Urinary bladder (tissue), 3 donors: ENCODE measurements at regions not wholly inside any gene's neighbourhood (a gene's known extent, or its start where the extent isn't known, plus 50 kb on each side); places are given as distances from the start of the nearest gene placed in this dataset.
"Not testable (repeated sequence)": the region's sequence is repeated elsewhere in the genome, so short reads cannot be mapped to it uniquely, and the experiment has no call there.

Source experiments
- DNase-seq: peaks from one replicate; pipeline ENCODE4 v3.0.0-alpha.2; 2015; ENCODE audit errors: extremely low spot score
- H3K27ac ChIP-seq: one replicate; pipeline ENCODE4 v1.5.1; 2013; ENCODE audit warnings: low read depth, mild to moderate bottlenecking, moderate library complexity
- H3K36me3 ChIP-seq: one replicate; pipeline ENCODE4 v1.6.1; 2013; ENCODE audit warnings: mild to moderate bottlenecking, moderate library complexity; ENCODE audit not compliant: insufficient read depth
- H3K4me1 ChIP-seq: one replicate; pipeline ENCODE4 v1.6.1; 2013; ENCODE audit warnings: mild to moderate bottlenecking, moderate library complexity; ENCODE audit not compliant: insufficient read depth
- H3K4me3 ChIP-seq: one replicate; pipeline ENCODE4 v1.5.1; 2013; ENCODE audit warnings: low read depth, low read length
- WGBS: extraction: QIAGEN DNeasy Blood & Tissue Kit; methylation state at CpG from one replicate; pipeline ENCODE4 v1.1.7; 2013; 5-methylcytosine and 5-hydroxymethylcytosine counted together
- donor health status: healthy with polysubstance abuse.
- donor health status: healthy.

GRCh38 chr9:89695441-89695891, 90.7 kb downstream of the GADD45G start:
- WGBS: 73% methylated on average over 5 of the region's 5 CpGs
- Histone ChIP-seq H3K27ac (no peak overlapping the region), H3K4me3 (no peak overlapping the region), H3K4me1 (no peaks in the 10 kb centered on the region), H3K36me3 (no peaks in the 10 kb centered on the region)
- no peak for DNase-seq

DNA sequence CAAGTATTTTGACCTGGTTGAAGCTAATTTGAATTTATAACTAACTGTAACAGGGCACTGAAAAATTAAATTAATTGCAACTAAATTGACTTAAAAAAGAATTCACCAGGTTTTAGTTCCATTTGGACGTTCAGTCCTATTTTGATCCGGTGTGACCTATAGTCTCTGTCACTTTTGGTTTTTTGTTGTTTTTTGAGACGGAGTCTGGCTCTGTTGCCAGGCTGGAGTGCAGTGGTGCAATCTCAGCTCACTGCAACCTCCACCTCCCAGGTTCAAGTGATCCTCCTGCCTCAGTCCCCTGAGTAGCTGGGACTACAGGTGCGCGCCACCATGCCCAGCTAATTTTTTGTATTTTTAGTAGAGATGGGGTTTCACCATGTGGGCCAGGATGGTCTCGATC, 91.2 kb downstream of the GADD45G start:
- not testable (repeated sequence) for H3K27ac ChIP-seq, H3K4me1 ChIP-seq, H3K4me3 ChIP-seq, DNase-seq, H3K36me3 ChIP-seq
- WGBS: 97% methylated on average over 6 of the region's 6 CpGs

GRCh38 chr9:89696780-89697179, 92.0 kb downstream of the GADD45G start:
- 69% methylated on average over 2 of the region's 2 CpGs for WGBS
- no peak for DNase-seq
- Histone ChIP-seq H3K4me1 (no peaks in the 10 kb centered on the region), H3K27ac (no peak overlapping the region), H3K36me3 (no peaks in the 10 kb centered on the region), H3K4me3 (no peak overlapping the region)

- H3K36me3 ChIP-seq: no peaks in the 10 kb centered on the region
- WGBS: 92% methylated on average over 3 of the region's 3 CpGs
- H3K4me1 ChIP-seq: no peaks in the 10 kb centered on the region
- H3K4me3 ChIP-seq: no peak overlapping the region
- no peak overlapping the region for H3K27ac ChIP-seq
- DNase-seq: no peak
Measured at GRCh38 chr9:89697553-89697952, 92.7 kb downstream of the GADD45G start.

DNA sequence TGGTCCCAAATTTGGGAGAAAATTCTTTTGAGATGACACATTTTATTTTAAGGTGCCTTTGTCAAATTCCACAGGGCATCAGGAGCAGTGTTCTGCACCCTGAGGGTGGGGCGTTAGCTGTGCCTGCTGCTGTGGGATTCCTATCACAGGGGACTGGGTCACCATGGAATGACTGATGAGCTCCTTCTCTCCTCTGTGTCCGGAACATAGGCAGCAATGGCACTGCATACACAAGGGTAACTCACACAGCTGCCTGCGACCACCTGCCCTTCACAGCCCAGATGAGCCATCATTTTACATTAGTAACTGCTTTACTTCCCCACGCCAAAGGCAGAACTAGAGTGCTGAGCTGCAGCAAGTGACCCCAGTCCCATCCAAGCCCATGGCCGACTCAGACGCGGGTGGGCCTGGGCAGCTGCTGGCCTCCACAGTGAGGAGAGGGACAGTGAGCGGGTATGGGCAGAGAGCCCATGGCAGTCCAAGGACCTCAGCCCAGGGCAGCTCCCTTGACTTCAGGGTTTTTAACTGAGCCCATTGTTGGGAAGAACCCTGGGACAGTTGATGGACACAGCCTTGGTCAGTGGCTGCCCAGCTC, 93.7 kb downstream of the GADD45G start:
- no peaks in the 10 kb centered on the region for H3K4me1 ChIP-seq
- H3K36me3 ChIP-seq: no peaks in the 10 kb centered on the region
- no peak for DNase-seq
- no peak overlapping the region for H3K4me3 ChIP-seq
- no peak overlapping the region for H3K27ac ChIP-seq
- WGBS: 96% methylated on average over 8 of the region's 8 CpGs

DNA sequence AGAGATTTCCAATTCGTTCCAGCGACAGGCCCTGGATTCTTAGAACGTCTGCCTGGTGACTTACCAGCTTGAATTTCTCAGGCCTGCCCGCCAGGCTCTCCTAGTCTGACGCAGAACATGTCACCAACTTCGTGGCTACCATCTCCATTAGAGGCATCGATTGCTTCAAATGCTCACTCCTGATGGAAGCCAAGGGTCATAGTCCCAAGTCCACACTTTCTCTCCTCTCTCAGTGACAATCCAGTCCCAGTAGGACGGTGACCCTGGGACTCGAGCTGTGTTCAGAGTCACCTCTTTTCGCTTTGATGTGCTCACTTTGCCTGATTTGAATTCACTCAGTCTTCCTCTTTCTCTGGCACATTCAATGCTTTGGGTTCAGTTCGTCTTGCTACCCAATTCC, 94.8 kb downstream of the GADD45G start:
- Histone ChIP-seq H3K27ac (no peak overlapping the region), H3K4me1 (no peaks in the 10 kb centered on the region), H3K36me3 (no peaks in the 10 kb centered on the region), H3K4me3 (no peak overlapping the region)
- DNase-seq: no peak
- 94% methylated on average over 11 of the region's 11 CpGs for WGBS

- DNase-seq: no peak
- Histone ChIP-seq H3K4me1 (no peaks in the 10 kb centered on the region), H3K27ac (no peak overlapping the region), H3K36me3 (no peaks in the 10 kb centered on the region), H3K4me3 (no peak overlapping the region)
- 61% methylated on average over 14 of the region's 14 CpGs for WGBS
Measured at GRCh38 chr9:89701221-89701798, 96.5 kb downstream of the GADD45G start.

- DNase-seq: no peak
- WGBS: 87% methylated on average over 3 of the region's 3 CpGs
Measured at GRCh38 chr9:89702401-89702800, 97.6 kb downstream of the GADD45G start.

GRCh38 chr9:89705651-89706050, 100.8 kb downstream of the GADD45G start:
- 35% methylated on average over 1 of the region's 1 CpG for WGBS
- Histone ChIP-seq H3K4me3 (no peak overlapping the region), H3K4me1 (no peaks in the 10 kb centered on the region), H3K36me3 (no peaks in the 10 kb centered on the region), H3K27ac (no peak overlapping the region)
- DNase-seq: no peak

More at GRCh38 chr9:89702401-89702800, 97.6 kb downstream of the GADD45G start:
- no peaks in the 10 kb centered on the region for H3K36me3 ChIP-seq
- no peak overlapping the region for H3K4me3 ChIP-seq
- H3K4me1 ChIP-seq: no peaks in the 10 kb centered on the region
- H3K27ac ChIP-seq: no peak overlapping the region

DNA sequence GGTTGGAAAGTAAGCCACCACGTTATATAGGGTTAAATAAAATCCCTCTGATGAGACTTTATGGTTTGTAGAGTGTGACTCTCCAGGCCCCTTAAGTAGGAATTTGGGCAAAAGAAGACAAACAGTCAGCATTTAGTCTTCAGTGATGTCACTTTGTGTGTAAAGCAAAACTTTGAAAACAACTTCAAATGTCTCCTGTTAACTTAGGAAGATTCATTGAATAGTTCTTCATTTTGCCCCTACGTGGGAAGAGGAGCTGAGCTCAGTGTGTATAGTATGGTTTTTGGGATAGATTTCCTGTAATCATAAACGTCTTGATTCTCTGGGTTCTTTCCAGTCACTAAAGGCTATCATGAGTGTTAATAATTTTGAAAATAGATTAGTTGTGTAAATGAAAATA, 101.3 kb downstream of the GADD45G start:
- H3K36me3 ChIP-seq: no peaks in the 10 kb centered on the region
- H3K4me1 ChIP-seq: peaks cover 2% of the 10 kb centered on the region
- no peak for DNase-seq
- H3K4me3 ChIP-seq: no peak overlapping the region
- H3K27ac ChIP-seq: no peak overlapping the region
- WGBS: 58% methylated on average over 3 of the region's 3 CpGs

- no peak for DNase-seq
Measured at GRCh38 chr9:89706731-89707191, 101.9 kb downstream of the GADD45G start.

GRCh38 chr9:89710697-89711096, 105.9 kb downstream of the GADD45G start:
- H3K4me3 ChIP-seq: no peak overlapping the region
- 57% methylated on average over 6 of the region's 6 CpGs for WGBS
- peaks cover 3% of the 10 kb centered on the region for H3K4me1 ChIP-seq
- no peak overlapping the region for H3K27ac ChIP-seq
- H3K36me3 ChIP-seq: no peaks in the 10 kb centered on the region
- DNase-seq: no peak

More at GRCh38 chr9:89706731-89707191, 101.9 kb downstream of the GADD45G start:
- WGBS: 65% methylated on average over 5 of the region's 5 CpGs
- no peak overlapping the region for H3K4me3 ChIP-seq
- H3K4me1 ChIP-seq: peaks cover 3% of the 10 kb centered on the region
- H3K27ac ChIP-seq: no peak overlapping the region
- H3K36me3 ChIP-seq: no peaks in the 10 kb centered on the region

DNA sequence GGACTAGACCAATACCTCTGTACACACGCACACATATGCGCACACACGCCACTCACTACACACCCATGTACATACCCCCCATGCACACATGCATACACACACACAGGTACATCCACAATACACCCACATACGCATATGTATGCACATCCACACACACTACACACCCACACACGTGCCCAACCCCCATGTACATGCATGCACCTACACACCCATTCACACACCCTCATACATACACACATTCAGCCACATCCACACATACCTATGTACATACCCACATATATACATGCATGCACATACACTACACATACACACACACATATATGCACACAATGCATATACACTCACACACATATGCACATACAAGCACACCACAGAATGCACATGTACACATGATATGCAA, 107.1 kb downstream of the GADD45G start:
- DNase-seq: no peak
- 74% methylated on average over 5 of the region's 5 CpGs for WGBS
- Histone ChIP-seq H3K27ac (no peak overlapping the region), H3K4me3 (no peak overlapping the region), H3K4me1 (peaks cover 3% of the 10 kb centered on the region), H3K36me3 (no peaks in the 10 kb centered on the region)

- no peak overlapping the region for H3K27ac ChIP-seq
- WGBS: 88% methylated on average over 5 of the region's 5 CpGs
- no peak for DNase-seq
- H3K4me1 ChIP-seq: peaks cover 3% of the 10 kb centered on the region
- H3K36me3 ChIP-seq: no peaks in the 10 kb centered on the region
- no peak overlapping the region for H3K4me3 ChIP-seq
Measured at GRCh38 chr9:89712283-89712682, 107.5 kb downstream of the GADD45G start.
